ENCODE measurements at regions not wholly inside any gene's neighbourhood (a gene's known extent, or its start where the extent isn't known, plus 50 kb on each side); places are given as distances from the start of the nearest gene placed in this dataset.

DNA sequence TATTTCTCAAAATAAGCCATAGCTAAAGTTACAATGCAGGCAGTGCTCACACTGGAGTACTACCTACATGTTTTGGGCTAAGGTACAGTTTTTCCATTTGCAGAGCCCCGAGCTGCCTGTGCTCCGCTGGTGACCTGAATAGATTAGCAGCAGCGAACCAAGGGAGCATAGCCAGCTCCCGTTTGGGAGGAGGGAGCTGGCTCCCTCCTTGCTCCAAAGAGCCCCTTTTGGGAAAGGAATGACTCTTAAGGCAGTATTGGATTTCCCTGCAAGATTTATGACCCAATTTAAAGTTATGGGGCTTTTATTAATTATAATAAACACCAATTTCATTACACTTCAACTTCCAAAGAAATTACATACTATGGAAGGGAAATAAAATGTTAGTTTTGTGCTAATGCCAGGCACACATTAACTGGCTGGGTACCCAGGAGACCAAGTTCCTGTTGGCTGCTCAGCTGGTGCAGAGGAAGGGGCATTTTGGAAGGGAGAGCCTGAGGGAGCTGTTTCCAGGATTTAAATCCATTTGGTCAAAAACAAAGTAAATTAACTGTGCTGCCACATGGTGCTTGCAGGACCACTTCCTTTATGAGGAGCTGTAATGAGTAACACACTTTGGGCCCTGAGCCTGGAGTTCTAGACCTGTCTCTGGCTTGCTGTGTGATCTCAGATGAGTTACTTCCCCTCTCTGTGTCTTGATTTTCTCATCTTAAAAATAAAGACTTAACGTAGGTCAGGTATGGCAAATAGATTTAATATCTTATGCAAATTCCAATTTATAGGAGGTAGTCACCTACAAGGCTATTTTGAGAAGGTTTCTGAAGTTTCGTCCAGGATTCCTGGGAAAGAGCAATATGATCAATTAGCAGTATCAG, 362.1 kb upstream of the CCL2 start:
- no peak for TF ChIP-seq SMC3 (IDR thresholded peaks at IDR 0.05; ENCODE audit: low read depth, low read length)
- TF ChIP-seq, protein P1, sequence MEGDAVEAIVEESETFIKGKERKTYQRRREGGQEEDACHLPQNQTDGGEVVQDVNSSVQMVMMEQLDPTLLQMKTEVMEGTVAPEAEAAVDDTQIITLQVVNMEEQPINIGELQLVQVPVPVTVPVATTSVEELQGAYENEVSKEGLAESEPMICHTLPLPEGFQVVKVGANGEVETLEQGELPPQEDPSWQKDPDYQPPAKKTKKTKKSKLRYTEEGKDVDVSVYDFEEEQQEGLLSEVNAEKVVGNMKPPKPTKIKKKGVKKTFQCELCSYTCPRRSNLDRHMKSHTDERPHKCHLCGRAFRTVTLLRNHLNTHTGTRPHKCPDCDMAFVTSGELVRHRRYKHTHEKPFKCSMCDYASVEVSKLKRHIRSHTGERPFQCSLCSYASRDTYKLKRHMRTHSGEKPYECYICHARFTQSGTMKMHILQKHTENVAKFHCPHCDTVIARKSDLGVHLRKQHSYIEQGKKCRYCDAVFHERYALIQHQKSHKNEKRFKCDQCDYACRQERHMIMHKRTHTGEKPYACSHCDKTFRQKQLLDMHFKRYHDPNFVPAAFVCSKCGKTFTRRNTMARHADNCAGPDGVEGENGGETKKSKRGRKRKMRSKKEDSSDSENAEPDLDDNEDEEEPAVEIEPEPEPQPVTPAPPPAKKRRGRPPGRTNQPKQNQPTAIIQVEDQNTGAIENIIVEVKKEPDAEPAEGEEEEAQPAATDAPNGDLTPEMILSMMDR (conservative IDR thresholded peaks at IDR 0.05; ENCODE audit: low read depth, low read length), result no peak
- TF ChIP-seq, protein P2, sequence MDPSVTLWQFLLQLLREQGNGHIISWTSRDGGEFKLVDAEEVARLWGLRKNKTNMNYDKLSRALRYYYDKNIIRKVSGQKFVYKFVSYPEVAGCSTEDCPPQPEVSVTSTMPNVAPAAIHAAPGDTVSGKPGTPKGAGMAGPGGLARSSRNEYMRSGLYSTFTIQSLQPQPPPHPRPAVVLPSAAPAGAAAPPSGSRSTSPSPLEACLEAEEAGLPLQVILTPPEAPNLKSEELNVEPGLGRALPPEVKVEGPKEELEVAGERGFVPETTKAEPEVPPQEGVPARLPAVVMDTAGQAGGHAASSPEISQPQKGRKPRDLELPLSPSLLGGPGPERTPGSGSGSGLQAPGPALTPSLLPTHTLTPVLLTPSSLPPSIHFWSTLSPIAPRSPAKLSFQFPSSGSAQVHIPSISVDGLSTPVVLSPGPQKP (IDR thresholded peaks at IDR 0.05; ENCODE audit: borderline replicate concordance, low read depth, low read length), result no peak
- TF ChIP-seq CEBPB (IDR thresholded peaks at IDR 0.05; ENCODE audit: low read depth, low read length), result no peak
- TF ChIP-seq NFE2L2 (IDR thresholded peaks at IDR 0.05; ENCODE audit: low read depth, low read length), result no peak
- no peak for TF ChIP-seq MAFK (IDR thresholded peaks at IDR 0.05; ENCODE audit: low read depth, low read length)
- TF ChIP-seq RAD21 (IDR thresholded peaks at IDR 0.05; ENCODE audit: low read length), result no peak
- no peak for TF ChIP-seq POLR2A (IDR thresholded peaks at IDR 0.05; ENCODE audit: low read depth, low read length)
- TF ChIP-seq MAZ (IDR thresholded peaks at IDR 0.05; ENCODE audit: borderline replicate concordance, low read depth, low read length), result no peak
- TF ChIP-seq BHLHE40 (IDR thresholded peaks at IDR 0.05; ENCODE audit: low read depth, low read length), result no peak
- no peak for TF ChIP-seq CHD1 (IDR thresholded peaks at IDR 0.05; ENCODE audit: low read depth, low read length)
- TF ChIP-seq MXI1 (IDR thresholded peaks at IDR 0.05; ENCODE audit: borderline replicate concordance, low read depth, low read length), result no peak

Data from IMR-90 (cell line).